Neural progenitor cell (in vitro differentiated cells): ENCODE measurements at regions not wholly inside any gene's neighbourhood (a gene's known extent, or its start where the extent isn't known, plus 50 kb on each side); places are given as distances from the start of the nearest gene placed in this dataset.

Source experiments
- DNase-seq: peaks from one replicate; pipeline ENCODE4 v3.0.0-alpha.2; 2016; ENCODE audit warnings: low spot score
- H2AFZ ChIP-seq: fragments of 200-600 bp; sonication (generic); replicated peaks from 2 replicates; pipeline ENCODE4 v1.6.1; 2016; ENCODE audit warnings: antibody characterized with exemption
- H3F3A ChIP-seq: fragments of 200-600 bp; sonication (generic); 2 replicates; pipeline ENCODE4 v1.6.1; 2016; ENCODE audit warnings: antibody characterized with exemption, low read depth
- H3K27ac ChIP-seq: fragments of 200-600 bp; sonication (generic); 2 replicates; pipeline ENCODE4 v1.5.1; 2016; ENCODE audit warnings: mild to moderate bottlenecking
- H3K27me3 ChIP-seq: fragments of 200-600 bp; sonication (generic); 2 replicates; pipeline ENCODE4 v1.6.1; 2016; ENCODE audit warnings: mild to moderate bottlenecking, moderate library complexity
- H3K36me3 ChIP-seq: fragments of 200-600 bp; sonication (generic); 2 replicates; pipeline ENCODE4 v1.5.1; 2016
- H3K4me1 ChIP-seq: fragments of 200-600 bp; sonication (generic); 2 replicates; pipeline ENCODE4 v1.6.1; 2016; ENCODE audit warnings: mixed run types
- H3K4me2 ChIP-seq: fragments of 200-600 bp; sonication (generic); 2 replicates; pipeline ENCODE4 v1.6.1; 2016
- H3K4me3 ChIP-seq: fragments of 200-600 bp; sonication (generic); 2 replicates; pipeline ENCODE4 v1.5.1; 2016
- H3K79me2 ChIP-seq: fragments of 200-600 bp; sonication (generic); 2 replicates; pipeline ENCODE4 v1.6.1; 2016; ENCODE audit warnings: low read depth
- H3K9ac ChIP-seq: fragments of 200-600 bp; sonication (generic); 2 replicates; pipeline ENCODE4 v1.6.1; 2016
- H3K9me3 ChIP-seq: fragments of 200-600 bp; sonication (generic); 2 replicates; pipeline ENCODE4 v1.5.1; 2016; ENCODE audit warnings: low read depth
- H4K20me1 ChIP-seq: fragments of 200-600 bp; sonication (generic); 2 replicates; pipeline ENCODE4 v1.6.1; 2016; ENCODE audit warnings: low read depth
- H3K27ac Mint-ChIP-seq: 3 replicates; pipeline ENCODE4 v1.8.0; 2021; ENCODE audit warnings: mixed read lengths
- H3K27me3 Mint-ChIP-seq: 2 replicates; pipeline ENCODE4 v1.8.0; 2022; ENCODE audit warnings: low read depth, mild to moderate bottlenecking, inconsistent platforms, moderate library complexity, mixed read lengths; ENCODE audit not compliant: insufficient read depth
- H3K36me3 Mint-ChIP-seq: 3 replicates; pipeline ENCODE4 v1.8.0; 2021; ENCODE audit warnings: mixed read lengths
- H3K4me1 Mint-ChIP-seq: 3 replicates; pipeline ENCODE4 v1.8.0; 2021; ENCODE audit warnings: mixed read lengths
- H3K4me3 Mint-ChIP-seq: 3 replicates; pipeline ENCODE4 v1.8.0; 2021; ENCODE audit warnings: mild to moderate bottlenecking, moderate library complexity, mixed read lengths
- H3K9me3 Mint-ChIP-seq: 3 replicates; pipeline ENCODE4 v1.8.0; 2020; ENCODE audit warnings: mixed read lengths
- CTCF ChIP-seq: fragments of 200-600 bp; sonication (generic); IDR thresholded peaks from 2 replicates; pipeline ENCODE4 v1.5.1; 2017; ENCODE audit warnings: antibody characterized with exemption, mild to moderate bottlenecking
- EZH2 ChIP-seq: fragments of 200-600 bp; sonication (generic); IDR thresholded peaks from 2 replicates; pipeline ENCODE4 v1.6.1; 2017; ENCODE audit warnings: antibody characterized with exemption, mild to moderate bottlenecking, moderate library complexity
- EZH2phosphoT487 ChIP-seq: fragments of 200-600 bp; sonication (generic); IDR thresholded peaks from 2 replicates; pipeline ENCODE4 v1.6.1; 2017; ENCODE audit warnings: antibody characterized with exemption

GRCh38 chr5:106306313-106307028 is 1364.3 kb downstream of the EFNA5 start:
- no peaks in the 10 kb centered on the region for H3K9me3 ChIP-seq
- no peaks in the 10 kb centered on the region for H4K20me1 ChIP-seq
- H3K4me1 Mint-ChIP-seq = no peaks in the 10 kb centered on the region
- H3K4me3 ChIP-seq = no peak overlapping the region
- DNase-seq = no peak
- no peaks in the 10 kb centered on the region for H3K4me1 ChIP-seq
- H3K9ac ChIP-seq = no peak overlapping the region
- H3K9me3 Mint-ChIP-seq = no peaks in the 10 kb centered on the region
- H3K36me3 ChIP-seq = no peaks in the 10 kb centered on the region
- H3K79me2 ChIP-seq = no peaks in the 10 kb centered on the region
- H3F3A ChIP-seq = no peaks in the 10 kb centered on the region
- H3K27me3 ChIP-seq = no peaks in the 10 kb centered on the region
- no peak overlapping the region for H3K27ac ChIP-seq
- H3K4me2 ChIP-seq = no peak overlapping the region
- no peak overlapping the region for H3K4me3 Mint-ChIP-seq
- H3K27me3 Mint-ChIP-seq = no peaks in the 10 kb centered on the region
- TF ChIP-seq CTCF = no peak
- no peak for TF ChIP-seq EZH2
- no peak for TF ChIP-seq EZH2phosphoT487
- no peaks in the 10 kb centered on the region for H3K36me3 Mint-ChIP-seq
- H3K27ac Mint-ChIP-seq = no peak overlapping the region
- no peak overlapping the region for H2AFZ ChIP-seq

GRCh38 chr5:106303911-106304310 is 1366.8 kb downstream of the EFNA5 start:
- no peak for TF ChIP-seq EZH2phosphoT487
- TF ChIP-seq CTCF = no peak
- TF ChIP-seq EZH2 = no peak
- no peaks in the 10 kb centered on the region for H3K27me3 ChIP-seq
- no peaks in the 10 kb centered on the region for H3K4me1 ChIP-seq
- H4K20me1 ChIP-seq = no peaks in the 10 kb centered on the region
- Mint-ChIP-seq H3K27me3 (no peaks in the 10 kb centered on the region), H3K27ac (no peak overlapping the region), H3K4me3 (no peak overlapping the region), H3K36me3 (no peaks in the 10 kb centered on the region), H3K4me1 (no peaks in the 10 kb centered on the region), H3K9me3 (no peaks in the 10 kb centered on the region)
- H3K4me2 ChIP-seq = no peak overlapping the region
- no peak overlapping the region for H3K4me3 ChIP-seq
- no peaks in the 10 kb centered on the region for H3K36me3 ChIP-seq
- no peak overlapping the region for H2AFZ ChIP-seq
- no peaks in the 10 kb centered on the region for H3K79me2 ChIP-seq
- no peak overlapping the region for H3K9ac ChIP-seq
- no peak overlapping the region for H3K27ac ChIP-seq
- DNase-seq = no peak
- no peaks in the 10 kb centered on the region for H3F3A ChIP-seq
- H3K9me3 ChIP-seq = no peaks in the 10 kb centered on the region

- no peak overlapping the region for H3K4me3 ChIP-seq
- Mint-ChIP-seq H3K4me1 (peaks cover 9% of the 10 kb centered on the region), H3K27me3 (no peaks in the 10 kb centered on the region), H3K9me3 (no peaks in the 10 kb centered on the region), H3K36me3 (no peaks in the 10 kb centered on the region), H3K4me3 (no peak overlapping the region), H3K27ac (no peak overlapping the region)
- TF ChIP-seq EZH2phosphoT487 = no peak
- H3K9me3 ChIP-seq = no peaks in the 10 kb centered on the region
- no peak overlapping the region for H3K27ac ChIP-seq
- no peaks in the 10 kb centered on the region for H3K36me3 ChIP-seq
- H3K4me1 ChIP-seq = no peaks in the 10 kb centered on the region
- DNase-seq = no peak
- no peaks in the 10 kb centered on the region for H3F3A ChIP-seq
- H3K9ac ChIP-seq = no peak overlapping the region
- no peak overlapping the region for H2AFZ ChIP-seq
- H3K4me2 ChIP-seq = no peak overlapping the region
- no peaks in the 10 kb centered on the region for H3K27me3 ChIP-seq
- no peaks in the 10 kb centered on the region for H3K79me2 ChIP-seq
- no peaks in the 10 kb centered on the region for H4K20me1 ChIP-seq
These were observed 1378.1 kb downstream of the EFNA5 start for GRCh38 chr5:106292654-106293053.

- Mint-ChIP-seq H3K27me3 (no peaks in the 10 kb centered on the region), H3K36me3 (no peaks in the 10 kb centered on the region), H3K9me3 (no peaks in the 10 kb centered on the region), H3K27ac (no peak overlapping the region), H3K4me1 (peaks cover 9% of the 10 kb centered on the region), H3K4me3 (no peak overlapping the region)
- Histone ChIP-seq H3K4me1 (no peaks in the 10 kb centered on the region), H3K79me2 (no peaks in the 10 kb centered on the region), H3K9me3 (no peaks in the 10 kb centered on the region), H2AFZ (peak overlapping the region; percentile 44), H3K27ac (no peak overlapping the region), H3K4me3 (no peak overlapping the region), H3K9ac (no peak overlapping the region), H3K4me2 (no peak overlapping the region), H3K36me3 (no peaks in the 10 kb centered on the region), H4K20me1 (no peaks in the 10 kb centered on the region), H3K27me3 (no peaks in the 10 kb centered on the region), H3F3A (no peaks in the 10 kb centered on the region)
- TF ChIP-seq EZH2 (no peak), CTCF (no peak), EZH2phosphoT487 (no peak)
- DNase-seq = no peak
These were observed 1379.9 kb downstream of the EFNA5 start for GRCh38 chr5:106290841-106291240.
